ENCODE measurements at regions not wholly inside any gene's neighbourhood (a gene's known extent, or its start where the extent isn't known, plus 50 kb on each side); places are given as distances from the start of the nearest gene placed in this dataset.

GRCh38 chr3:145197821-145198220 is 963.2 kb downstream of the PLOD2 start:
- Mint-ChIP-seq H3K4me1 (no peaks in the 10 kb centered on the region), H3K27ac (no peak overlapping the region), H3K9me3 (peaks cover 31% of the 10 kb centered on the region), H3K27me3 (ENCODE audit: insufficient read depth) (no peaks in the 10 kb centered on the region), H3K4me3 (no peak overlapping the region), H3K36me3 (ENCODE audit: low read depth) (peaks cover 3% of the 10 kb centered on the region)
- Histone ChIP-seq H3K4me1 (ENCODE audit: control insufficient read depth, insufficient read depth, low read length) (no peaks in the 10 kb centered on the region), H3K9me3 (ENCODE audit: control insufficient read depth, low read length) (peaks cover 27% of the 10 kb centered on the region), H3K27ac (ENCODE audit: low read depth, low read length) (no peak overlapping the region), H3K9ac (ENCODE audit: extremely low read depth, low read length, poor library complexity, severe bottlenecking) (no peak overlapping the region), H3K36me3 (ENCODE audit: control insufficient read depth, insufficient read depth, low read length) (no peaks in the 10 kb centered on the region), H3K4me3 (ENCODE audit: low read length) (no peak overlapping the region), H3K27me3 (ENCODE audit: control insufficient read depth, insufficient read depth, low read length, poor library complexity, severe bottlenecking) (no peaks in the 10 kb centered on the region)
- TF ChIP-seq CTCF (conservative IDR thresholded peaks at IDR 0.05), result no peak
- WGBS, 2 experiments (ENCODE audit: insufficient coverage in 1 of 2, insufficient read length in 1 of 2), result 95% methylated on average over 1 of the region's 1 CpG; no CpG with 5 or more reads in 1 of the 2 experiments
- no peak for DNase-seq

GRCh38 chr3:145209561-145209960 is 951.4 kb downstream of the PLOD2 start:
- no peak for TF ChIP-seq CTCF (conservative IDR thresholded peaks at IDR 0.05)
- H3K4me1 Mint-ChIP-seq, result no peaks in the 10 kb centered on the region
- H3K4me3 Mint-ChIP-seq, result no peak overlapping the region
- Histone ChIP-seq H3K27me3 (ENCODE audit: control insufficient read depth, insufficient read depth, low read length, poor library complexity, severe bottlenecking) (no peaks in the 10 kb centered on the region), H3K4me3 (ENCODE audit: low read length) (no peak overlapping the region), H3K4me1 (ENCODE audit: control insufficient read depth, insufficient read depth, low read length) (no peaks in the 10 kb centered on the region), H3K36me3 (ENCODE audit: control insufficient read depth, insufficient read depth, low read length) (no peaks in the 10 kb centered on the region), H3K9me3 (ENCODE audit: control insufficient read depth, low read length) (no peaks in the 10 kb centered on the region), H3K27ac (ENCODE audit: low read depth, low read length) (no peak overlapping the region), H3K9ac (ENCODE audit: extremely low read depth, low read length, poor library complexity, severe bottlenecking) (no peak overlapping the region)
- H3K9me3 Mint-ChIP-seq, result peaks cover 3% of the 10 kb centered on the region
- no peak overlapping the region for H3K27ac Mint-ChIP-seq
- no peaks in the 10 kb centered on the region for H3K27me3 Mint-ChIP-seq (ENCODE audit: insufficient read depth)
- H3K36me3 Mint-ChIP-seq (ENCODE audit: low read depth), result no peaks in the 10 kb centered on the region
- WGBS, 2 experiments (ENCODE audit: insufficient coverage in 1 of 2, insufficient read length in 1 of 2), result 67 to 72% methylated on average over 3 to 4 of the region's 5 CpGs
- DNase-seq, result no peak

GRCh38 chr3:145219355-145220235 is 941.4 kb downstream of the PLOD2 start:
- Histone ChIP-seq H3K9ac (ENCODE audit: extremely low read depth, low read length, poor library complexity, severe bottlenecking) (no peak overlapping the region), H3K4me1 (ENCODE audit: control insufficient read depth, insufficient read depth, low read length) (peaks cover 2% of the 10 kb centered on the region), H3K27me3 (ENCODE audit: control insufficient read depth, insufficient read depth, low read length, poor library complexity, severe bottlenecking) (no peaks in the 10 kb centered on the region), H3K4me3 (ENCODE audit: low read length) (no peak overlapping the region), H3K27ac (ENCODE audit: low read depth, low read length) (no peak overlapping the region), H3K9me3 (ENCODE audit: control insufficient read depth, low read length) (peaks cover 7% of the 10 kb centered on the region), H3K36me3 (ENCODE audit: control insufficient read depth, insufficient read depth, low read length) (no peaks in the 10 kb centered on the region)
- TF ChIP-seq CTCF (conservative IDR thresholded peaks at IDR 0.05), result no peak
- 91 to 100% methylated on average over 2 to 4 of the region's 5 CpGs for WGBS, 2 experiments (ENCODE audit: insufficient coverage in 1 of 2, insufficient read length in 1 of 2)
- peaks cover 2% of the 10 kb centered on the region for H3K4me1 Mint-ChIP-seq
- H3K4me3 Mint-ChIP-seq, result no peak overlapping the region
- no peak for DNase-seq
- H3K36me3 Mint-ChIP-seq (ENCODE audit: low read depth), result no peaks in the 10 kb centered on the region
- H3K27ac Mint-ChIP-seq, result no peak overlapping the region
- peaks cover 7% of the 10 kb centered on the region for H3K9me3 Mint-ChIP-seq
- H3K27me3 Mint-ChIP-seq (ENCODE audit: insufficient read depth), result no peaks in the 10 kb centered on the region
